Esophagus squamous epithelium (tissue), 4 donors: ENCODE measurements at regions not wholly inside any gene's neighbourhood (a gene's known extent, or its start where the extent isn't known, plus 50 kb on each side); places are given as distances from the start of the nearest gene placed in this dataset.

Source experiments
- CTCF ChIP-seq, 6 experiments: fragments of 450-650 bp in 4 of 6; fragments of 200-600 bp in 2 of 6; sonication (generic) in 2 of 6; IDR thresholded peaks; one replicate each; pipeline ENCODE4 v1.5.1; 2016 to 2019; ENCODE audit warnings: antibody characterized with exemption in 6 of 6, mild to moderate bottlenecking in 4 of 6, moderate library complexity in 4 of 6
- POLR2A ChIP-seq, 4 donors: fragments of 450-650 bp; IDR thresholded peaks; one replicate each; pipeline ENCODE4 v1.6.1; 2017; ENCODE audit warnings: antibody characterized with exemption in 4 of 4, mild to moderate bottlenecking in 4 of 4, moderate library complexity in 3 of 4

- TF ChIP-seq CTCF (IDR thresholded peaks at IDR 0.05) (no peak), POLR2A (IDR thresholded peaks at IDR 0.05) (no peak)
Measured at GRCh38 chr2:181243319-181243718, 213.9 kb upstream of the ITGA4 start.
